ENCODE measurements at regions not wholly inside any gene's neighbourhood (a gene's known extent, or its start where the extent isn't known, plus 50 kb on each side); places are given as distances from the start of the nearest gene placed in this dataset.

DNA sequence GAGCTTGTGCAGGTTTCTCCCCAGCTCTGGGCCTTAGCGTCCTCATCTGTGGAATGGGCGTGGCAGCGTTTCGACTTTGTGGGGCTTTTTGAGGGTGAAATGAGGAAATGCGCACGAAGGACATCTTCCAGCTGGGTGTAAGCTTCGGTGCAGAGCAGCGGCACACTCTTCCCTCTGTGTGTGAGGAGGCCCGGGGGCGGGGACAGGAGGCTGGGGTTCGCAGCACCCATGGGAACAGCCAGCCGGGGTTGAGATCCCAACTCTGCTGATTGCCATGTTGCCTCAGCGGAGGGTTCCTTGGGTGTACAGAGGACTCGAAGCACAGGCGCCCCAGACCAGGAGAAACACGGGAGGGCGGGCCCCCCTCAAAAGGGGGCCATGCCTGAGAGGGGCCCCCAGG, 265.6 kb downstream of the NSG2 start:
- Mint-ChIP-seq H3K36me3 (ENCODE audit: low read depth) (no peaks in the 10 kb centered on the region), H3K4me1 (peaks cover 3% of the 10 kb centered on the region), H3K27ac (ENCODE audit: unreplicated experiment) (no peak overlapping the region), H3K27me3 (ENCODE audit: low read depth) (peaks cover 29% of the 10 kb centered on the region), H3K9me3 (no peaks in the 10 kb centered on the region), H3K4me3 (peak overlapping the region; percentile 73)
- DNase-seq (ENCODE audit: low read depth, low spot score): no peak
- TF ChIP-seq, protein P1, sequence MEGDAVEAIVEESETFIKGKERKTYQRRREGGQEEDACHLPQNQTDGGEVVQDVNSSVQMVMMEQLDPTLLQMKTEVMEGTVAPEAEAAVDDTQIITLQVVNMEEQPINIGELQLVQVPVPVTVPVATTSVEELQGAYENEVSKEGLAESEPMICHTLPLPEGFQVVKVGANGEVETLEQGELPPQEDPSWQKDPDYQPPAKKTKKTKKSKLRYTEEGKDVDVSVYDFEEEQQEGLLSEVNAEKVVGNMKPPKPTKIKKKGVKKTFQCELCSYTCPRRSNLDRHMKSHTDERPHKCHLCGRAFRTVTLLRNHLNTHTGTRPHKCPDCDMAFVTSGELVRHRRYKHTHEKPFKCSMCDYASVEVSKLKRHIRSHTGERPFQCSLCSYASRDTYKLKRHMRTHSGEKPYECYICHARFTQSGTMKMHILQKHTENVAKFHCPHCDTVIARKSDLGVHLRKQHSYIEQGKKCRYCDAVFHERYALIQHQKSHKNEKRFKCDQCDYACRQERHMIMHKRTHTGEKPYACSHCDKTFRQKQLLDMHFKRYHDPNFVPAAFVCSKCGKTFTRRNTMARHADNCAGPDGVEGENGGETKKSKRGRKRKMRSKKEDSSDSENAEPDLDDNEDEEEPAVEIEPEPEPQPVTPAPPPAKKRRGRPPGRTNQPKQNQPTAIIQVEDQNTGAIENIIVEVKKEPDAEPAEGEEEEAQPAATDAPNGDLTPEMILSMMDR (conservative IDR thresholded peaks at IDR 0.05): no peak

- Mint-ChIP-seq H3K36me3 (ENCODE audit: low read depth) (no peaks in the 10 kb centered on the region), H3K9me3 (no peaks in the 10 kb centered on the region), H3K4me1 (peaks cover 3% of the 10 kb centered on the region), H3K27ac (ENCODE audit: unreplicated experiment) (no peak overlapping the region), H3K4me3 (peak overlapping the region; percentile 34), H3K27me3 (ENCODE audit: low read depth) (peaks cover 27% of the 10 kb centered on the region)
- TF ChIP-seq, protein P1 (conservative IDR thresholded peaks at IDR 0.05): peak; percentile 98
- DNase-seq (ENCODE audit: low read depth, low spot score): peak; percentile 89
Observed at GRCh38 chr5:174311531-174312269, 266.2 kb downstream of the NSG2 start.

GRCh38 chr5:174312270-174312617, 266.7 kb downstream of the NSG2 start:
- Mint-ChIP-seq H3K36me3 (ENCODE audit: low read depth) (no peaks in the 10 kb centered on the region), H3K4me3 (no peak overlapping the region), H3K27me3 (ENCODE audit: low read depth) (peaks cover 25% of the 10 kb centered on the region), H3K27ac (ENCODE audit: unreplicated experiment) (no peak overlapping the region), H3K4me1 (peaks cover 3% of the 10 kb centered on the region), H3K9me3 (no peaks in the 10 kb centered on the region)
- DNase-seq (ENCODE audit: low read depth, low spot score): no peak
- TF ChIP-seq, protein P1 (conservative IDR thresholded peaks at IDR 0.05): no peak

DNA sequence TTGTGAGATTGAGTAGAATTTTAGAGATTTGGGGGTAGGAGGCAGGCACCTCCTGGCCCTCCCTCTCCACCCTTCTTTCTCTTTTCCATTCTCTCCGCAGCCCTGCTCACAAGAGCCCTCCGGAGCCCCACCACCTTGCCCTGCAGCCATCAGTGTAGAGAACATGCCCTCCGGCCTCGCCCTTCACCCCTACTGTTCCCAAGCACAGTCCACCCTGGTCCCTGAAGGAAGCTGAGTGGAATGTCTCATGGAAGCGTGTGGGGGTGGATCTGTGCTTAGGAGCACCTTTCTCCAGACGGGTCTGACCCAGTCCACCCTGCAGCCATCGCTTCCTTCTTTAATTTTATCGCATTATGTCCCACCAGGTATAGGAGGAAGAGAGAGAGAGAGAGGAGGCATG, 267.1 kb downstream of the NSG2 start:
- Mint-ChIP-seq H3K36me3 (ENCODE audit: low read depth) (no peaks in the 10 kb centered on the region), H3K27ac (ENCODE audit: unreplicated experiment) (no peak overlapping the region), H3K9me3 (no peaks in the 10 kb centered on the region), H3K4me3 (no peak overlapping the region), H3K27me3 (ENCODE audit: low read depth) (peaks cover 29% of the 10 kb centered on the region), H3K4me1 (peaks cover 3% of the 10 kb centered on the region)
- DNase-seq (ENCODE audit: low read depth, low spot score): no peak
- TF ChIP-seq, protein P1 (conservative IDR thresholded peaks at IDR 0.05): no peak

DNA sequence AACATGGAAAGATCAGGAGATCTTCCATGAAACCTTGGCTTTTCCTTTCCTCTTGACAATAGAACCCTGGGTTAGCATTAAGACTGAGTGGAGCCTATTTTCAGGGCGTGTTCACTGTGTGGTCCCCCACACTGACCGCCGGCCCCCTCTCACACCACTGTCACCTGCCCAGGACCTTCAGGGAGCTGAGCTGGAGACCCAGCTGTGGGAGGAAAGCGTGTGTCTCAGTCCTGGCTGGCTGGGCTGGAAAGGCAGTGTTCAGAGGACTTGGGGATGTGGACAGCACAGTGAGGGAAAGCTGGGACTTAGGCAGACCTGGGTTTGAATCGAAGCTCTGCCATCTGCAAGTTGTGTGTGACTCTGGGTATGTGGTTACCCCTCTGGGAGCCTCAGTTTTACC, 268.1 kb downstream of the NSG2 start:
- Mint-ChIP-seq H3K27me3 (ENCODE audit: low read depth) (peaks cover 37% of the 10 kb centered on the region), H3K4me3 (no peak overlapping the region), H3K27ac (ENCODE audit: unreplicated experiment) (no peak overlapping the region), H3K4me1 (peaks cover 3% of the 10 kb centered on the region), H3K36me3 (ENCODE audit: low read depth) (no peaks in the 10 kb centered on the region), H3K9me3 (no peaks in the 10 kb centered on the region)
- DNase-seq (ENCODE audit: low read depth, low spot score): no peak
- TF ChIP-seq, protein P1 (conservative IDR thresholded peaks at IDR 0.05): no peak
